ENCODE measurements at regions not wholly inside any gene's neighbourhood (a gene's known extent, or its start where the extent isn't known, plus 50 kb on each side); places are given as distances from the start of the nearest gene placed in this dataset.
"Not testable (repeated sequence)": the region's sequence is repeated elsewhere in the genome, so short reads cannot be mapped to it uniquely, and the experiment has no call there.

- Mint-ChIP-seq H3K27ac (no peak overlapping the region), H3K9me3 (no peaks in the 10 kb centered on the region), H3K4me3 (no peak overlapping the region), H3K36me3 (no peaks in the 10 kb centered on the region), H3K4me1 (no peaks in the 10 kb centered on the region)
- ATAC-seq (no peak), DNase-seq (ENCODE audit: low spot score in 2 of 2) (no peak)
Observed at GRCh38 chr4:173747537-173748257, 217.7 kb upstream of the HAND2 start.

DNA sequence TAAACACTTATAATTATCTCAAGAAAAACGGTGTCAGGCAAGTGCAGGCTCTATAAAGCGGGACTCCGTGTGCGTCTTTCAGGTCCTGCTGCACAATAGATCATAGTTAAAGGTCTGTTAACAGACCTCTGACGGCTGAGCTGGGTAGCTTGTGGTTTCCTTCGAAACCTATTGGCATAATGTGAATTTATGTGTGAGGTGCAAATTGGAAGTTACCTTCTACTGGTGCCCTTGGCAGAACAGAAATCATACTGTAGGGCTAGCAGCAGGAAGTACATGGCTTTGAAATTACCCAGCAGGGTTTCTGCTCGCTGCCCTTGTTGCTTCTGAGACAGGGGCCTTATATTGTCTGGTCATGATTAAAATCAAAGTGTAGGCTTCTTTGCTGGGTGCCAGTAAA, 216.4 kb upstream of the HAND2 start:
- H3K4me1 Mint-ChIP-seq = no peaks in the 10 kb centered on the region
- DNase-seq (ENCODE audit: low spot score in 2 of 2) (no peak), ATAC-seq (no peak)
- no peak overlapping the region for H3K4me3 Mint-ChIP-seq
- no peaks in the 10 kb centered on the region for H3K9me3 Mint-ChIP-seq
- no peaks in the 10 kb centered on the region for H3K36me3 Mint-ChIP-seq
- H3K27ac Mint-ChIP-seq = no peak overlapping the region

DNA sequence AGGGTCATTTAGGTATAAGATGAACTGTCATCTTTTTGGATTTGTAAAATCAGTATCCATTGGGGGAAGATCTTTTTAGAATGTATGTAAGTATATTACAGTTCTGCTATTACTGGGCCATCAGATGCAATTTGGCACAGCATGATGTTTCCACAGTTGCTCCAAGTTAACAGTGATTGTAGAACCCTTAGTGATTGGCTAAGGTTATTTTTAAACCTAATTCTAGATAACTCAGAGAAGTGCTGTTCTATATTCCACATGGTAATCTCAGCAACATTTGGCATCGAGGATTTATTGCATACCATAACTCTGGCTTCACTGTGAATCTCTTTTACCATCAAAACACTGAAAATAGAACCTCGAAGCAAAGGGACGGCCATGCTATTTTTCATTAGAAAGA, 215.7 kb upstream of the HAND2 start:
- ATAC-seq (no peak), DNase-seq (ENCODE audit: low spot score in 2 of 2) (no peak)
- no peak overlapping the region for H3K4me3 Mint-ChIP-seq
- no peaks in the 10 kb centered on the region for H3K9me3 Mint-ChIP-seq
- no peak overlapping the region for H3K27ac Mint-ChIP-seq
- no peaks in the 10 kb centered on the region for H3K4me1 Mint-ChIP-seq
- no peaks in the 10 kb centered on the region for H3K36me3 Mint-ChIP-seq

GRCh38 chr4:173736840-173737239, 206.8 kb upstream of the HAND2 start:
- no peaks in the 10 kb centered on the region for H3K36me3 Mint-ChIP-seq
- peaks cover 4% of the 10 kb centered on the region for H3K9me3 Mint-ChIP-seq
- H3K4me3 Mint-ChIP-seq = no peak overlapping the region
- no peak for DNase-seq (ENCODE audit: low spot score in 2 of 2)
- H3K27ac Mint-ChIP-seq = no peak overlapping the region
- no peaks in the 10 kb centered on the region for H3K4me1 Mint-ChIP-seq
- no peak for ATAC-seq

DNA sequence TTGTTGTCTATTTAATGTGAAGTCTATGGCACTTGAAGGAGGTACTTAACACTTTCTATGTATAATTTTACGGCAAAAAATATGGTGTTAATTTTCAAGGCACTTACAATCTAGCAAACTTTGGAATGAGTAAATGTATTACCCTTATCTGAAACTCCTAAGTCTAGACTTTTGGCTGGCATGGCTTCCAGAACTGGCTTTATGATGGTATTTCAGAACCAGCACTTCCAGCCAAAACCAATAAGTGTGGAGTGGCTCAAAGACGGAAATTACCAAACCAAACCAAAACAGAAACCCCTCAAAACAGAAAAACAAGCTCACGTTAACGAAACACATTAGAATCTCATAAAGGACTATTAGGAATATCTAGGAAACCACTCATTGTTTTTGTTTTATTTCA, 205.6 kb upstream of the HAND2 start:
- H3K4me3 Mint-ChIP-seq = no peak overlapping the region
- ATAC-seq = no peak
- no peak for DNase-seq (ENCODE audit: low spot score in 2 of 2)
- H3K27ac Mint-ChIP-seq = no peak overlapping the region
- peaks cover 4% of the 10 kb centered on the region for H3K9me3 Mint-ChIP-seq
- no peaks in the 10 kb centered on the region for H3K36me3 Mint-ChIP-seq
- no peaks in the 10 kb centered on the region for H3K4me1 Mint-ChIP-seq

DNA sequence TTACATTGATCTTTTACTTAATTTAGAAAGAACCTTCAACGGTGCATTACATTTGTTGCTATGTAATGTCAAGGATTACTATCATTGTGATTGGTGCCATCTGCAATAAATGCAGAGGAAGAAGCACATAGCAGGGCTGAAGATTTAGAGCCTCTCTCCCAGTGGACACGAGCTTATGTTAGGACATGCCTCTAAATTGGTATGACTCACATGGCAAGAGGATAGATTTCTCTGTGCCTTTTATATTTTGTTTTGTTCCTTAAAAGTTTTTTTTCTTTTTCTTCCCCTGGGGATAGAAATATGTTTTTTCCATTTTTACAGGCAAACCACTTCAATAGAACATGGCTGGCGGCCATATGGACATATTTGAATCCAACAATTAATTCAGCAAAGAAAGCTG, 205.0 kb upstream of the HAND2 start:
- no peaks in the 10 kb centered on the region for H3K36me3 Mint-ChIP-seq
- H3K9me3 Mint-ChIP-seq = peaks cover 4% of the 10 kb centered on the region

GRCh38 chr4:173731257-173731656, 201.2 kb upstream of the HAND2 start:
- no peak for DNase-seq (ENCODE audit: low spot score in 2 of 2)
- H3K27ac Mint-ChIP-seq = no peak overlapping the region

More for the DNA sequence above, 205.0 kb upstream of the HAND2 start:
- ATAC-seq = no peak
- Mint-ChIP-seq H3K27ac (no peak overlapping the region), H3K4me3 (no peak overlapping the region), H3K4me1 (no peaks in the 10 kb centered on the region)
- no peak for DNase-seq (ENCODE audit: low spot score in 2 of 2)

DNA sequence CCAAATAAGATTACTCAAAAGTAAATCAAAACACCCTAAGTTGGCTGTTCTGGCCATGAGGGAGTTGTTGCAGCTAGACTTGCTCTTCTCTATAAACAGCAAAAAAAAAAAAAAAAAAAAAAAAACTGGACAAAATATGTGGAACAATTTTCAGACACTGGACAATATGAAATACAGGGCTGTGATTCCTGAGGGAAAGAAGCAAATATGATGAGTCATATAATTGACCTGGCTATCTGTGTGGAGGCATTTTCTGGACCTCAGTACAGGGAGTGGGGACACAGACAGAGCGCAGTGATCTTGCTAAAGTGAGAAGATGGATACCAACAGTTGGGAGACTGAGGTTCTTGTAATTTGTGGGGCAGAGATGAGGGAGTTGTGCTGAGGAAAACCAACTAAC, 192.0 kb upstream of the HAND2 start:
- Mint-ChIP-seq H3K27ac (no peak overlapping the region), H3K4me3 (no peak overlapping the region), H3K36me3 (no peaks in the 10 kb centered on the region), H3K4me1 (no peaks in the 10 kb centered on the region), H3K9me3 (peaks cover 13% of the 10 kb centered on the region)
- DNase-seq (ENCODE audit: low spot score in 2 of 2) = no peak
- no peak for ATAC-seq

More at GRCh38 chr4:173731257-173731656, 201.2 kb upstream of the HAND2 start:
- no peak overlapping the region for H3K4me3 Mint-ChIP-seq
- H3K4me1 Mint-ChIP-seq = no peaks in the 10 kb centered on the region
- H3K9me3 Mint-ChIP-seq = peaks cover 11% of the 10 kb centered on the region
- no peak for ATAC-seq
- no peaks in the 10 kb centered on the region for H3K36me3 Mint-ChIP-seq

- ATAC-seq; H3K36me3 Mint-ChIP-seq; H3K4me3 Mint-ChIP-seq; H3K27ac Mint-ChIP-seq; DNase-seq (ENCODE audit: low spot score in 2 of 2); H3K4me1 Mint-ChIP-seq: not testable (repeated sequence)
- H3K9me3 Mint-ChIP-seq = peaks cover 11% of the 10 kb centered on the region
Observed at GRCh38 chr4:173718504-173718903, 188.5 kb upstream of the HAND2 start.

- no peak for DNase-seq (ENCODE audit: low spot score in 2 of 2)
- H3K36me3 Mint-ChIP-seq = no peaks in the 10 kb centered on the region
- H3K4me1 Mint-ChIP-seq = no peaks in the 10 kb centered on the region
- ATAC-seq = no peak
- H3K9me3 Mint-ChIP-seq = peaks cover 11% of the 10 kb centered on the region
- H3K27ac Mint-ChIP-seq = no peak overlapping the region
- H3K4me3 Mint-ChIP-seq = no peak overlapping the region
Observed at GRCh38 chr4:173717581-173717980, 187.6 kb upstream of the HAND2 start.

DNA sequence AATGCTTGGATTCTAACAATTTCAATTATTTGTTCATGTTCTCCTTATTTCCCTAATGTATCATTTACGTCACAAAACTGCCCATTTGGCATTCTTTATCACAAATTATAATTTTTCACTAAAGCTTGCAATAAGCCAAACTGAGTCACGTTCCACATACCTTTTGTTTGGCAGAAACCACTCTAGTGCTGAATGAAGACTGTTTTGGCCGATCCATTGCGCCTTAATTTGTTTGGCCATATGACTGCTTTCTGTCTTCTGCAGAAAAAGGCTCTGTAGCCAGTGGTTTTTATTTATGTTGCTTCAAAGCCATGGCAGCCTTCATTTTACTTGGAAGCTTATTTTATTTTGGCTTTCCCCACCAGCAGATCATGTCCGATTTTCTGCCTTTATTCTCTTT, 184.4 kb upstream of the HAND2 start:
- no peak for DNase-seq (ENCODE audit: low spot score in 2 of 2)
- no peak for ATAC-seq
- H3K36me3 Mint-ChIP-seq = no peaks in the 10 kb centered on the region

GRCh38 chr4:173713026-173713425, 183.0 kb upstream of the HAND2 start:
- H3K9me3 Mint-ChIP-seq = peaks cover 3% of the 10 kb centered on the region
- no peaks in the 10 kb centered on the region for H3K4me1 Mint-ChIP-seq
- no peak overlapping the region for H3K4me3 Mint-ChIP-seq
- H3K27ac Mint-ChIP-seq = no peak overlapping the region
- no peak for ATAC-seq
- H3K36me3 Mint-ChIP-seq = no peaks in the 10 kb centered on the region
- DNase-seq (ENCODE audit: low spot score in 2 of 2) = no peak

More for the DNA sequence above, 184.4 kb upstream of the HAND2 start:
- Mint-ChIP-seq H3K27ac (no peak overlapping the region), H3K4me1 (no peaks in the 10 kb centered on the region), H3K9me3 (peaks cover 10% of the 10 kb centered on the region), H3K4me3 (no peak overlapping the region)

DNA sequence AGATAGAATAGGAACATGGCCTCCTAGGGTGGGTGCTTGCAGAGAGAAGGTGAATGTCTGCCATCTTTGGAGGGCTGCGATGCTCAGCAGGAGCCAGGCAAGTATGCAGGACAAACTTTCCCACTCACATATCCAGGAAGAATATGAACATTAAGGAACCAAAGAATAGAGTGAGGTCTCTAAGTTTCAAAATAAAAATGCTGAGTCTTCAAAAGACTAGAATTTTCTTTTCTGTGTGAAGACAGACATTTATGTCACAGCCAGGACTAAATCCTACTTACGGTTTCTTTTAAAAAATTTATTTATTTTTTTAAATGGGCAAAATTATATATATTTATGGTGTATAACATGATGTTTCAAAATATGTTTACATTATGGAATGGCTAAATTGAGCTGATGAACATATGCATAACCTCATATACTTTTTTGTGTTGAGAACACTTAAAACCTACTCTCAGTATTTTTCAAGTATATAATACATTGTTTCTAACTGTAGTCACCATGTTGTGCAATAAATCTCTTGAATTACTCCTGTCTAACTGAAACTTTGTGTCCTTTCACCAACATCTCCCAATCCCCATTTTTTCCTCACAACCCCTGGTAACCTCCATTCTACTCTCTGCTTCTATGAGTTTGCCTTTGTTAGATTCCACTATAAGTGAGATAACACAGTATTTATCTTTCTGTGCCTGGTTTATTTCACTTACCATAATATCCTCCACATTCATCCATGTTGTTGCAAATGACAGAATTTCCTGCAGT, 177.8 kb upstream of the HAND2 start:
- no peaks in the 10 kb centered on the region for H3K4me1 Mint-ChIP-seq
- no peak overlapping the region for H3K27ac Mint-ChIP-seq
- DNase-seq (ENCODE audit: low spot score in 2 of 2) (no peak), ATAC-seq (no peak)
- no peaks in the 10 kb centered on the region for H3K36me3 Mint-ChIP-seq
- no peaks in the 10 kb centered on the region for H3K9me3 Mint-ChIP-seq
- H3K4me3 Mint-ChIP-seq = no peak overlapping the region

GRCh38 chr4:173704201-173704600, 174.2 kb upstream of the HAND2 start:
- no peak overlapping the region for H3K27ac Mint-ChIP-seq
- H3K4me1 Mint-ChIP-seq = no peaks in the 10 kb centered on the region
- DNase-seq (ENCODE audit: low spot score in 2 of 2) = no peak
- no peaks in the 10 kb centered on the region for H3K9me3 Mint-ChIP-seq
- H3K36me3 Mint-ChIP-seq = no peaks in the 10 kb centered on the region
- no peak overlapping the region for H3K4me3 Mint-ChIP-seq
- ATAC-seq = no peak

DNA sequence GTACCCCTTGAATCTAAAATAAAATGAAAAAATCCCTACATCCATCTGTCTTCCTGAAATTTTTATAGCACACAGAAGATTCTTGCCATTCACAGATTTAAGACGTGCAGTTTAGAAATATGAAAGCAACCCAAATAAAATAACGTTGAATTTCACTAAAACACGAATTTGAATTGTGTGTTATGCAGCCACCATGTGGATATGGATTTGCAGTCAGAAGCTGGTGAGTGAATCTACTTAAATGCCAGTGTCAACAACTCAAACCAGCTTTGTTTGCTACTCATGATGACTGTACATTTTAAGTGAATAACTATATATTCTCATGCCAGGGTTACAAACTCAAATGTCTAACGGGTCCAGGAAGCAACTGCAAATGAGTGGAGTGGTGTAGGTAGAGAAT, 173.0 kb upstream of the HAND2 start:
- DNase-seq (ENCODE audit: low spot score in 2 of 2) = no peak
- H3K9me3 Mint-ChIP-seq = no peaks in the 10 kb centered on the region
- no peaks in the 10 kb centered on the region for H3K4me1 Mint-ChIP-seq
- no peaks in the 10 kb centered on the region for H3K36me3 Mint-ChIP-seq
- H3K4me3 Mint-ChIP-seq = no peak overlapping the region
- no peak overlapping the region for H3K27ac Mint-ChIP-seq
- ATAC-seq = no peak

- Mint-ChIP-seq H3K9me3 (no peaks in the 10 kb centered on the region), H3K36me3 (no peaks in the 10 kb centered on the region), H3K4me3 (no peak overlapping the region), H3K4me1 (no peaks in the 10 kb centered on the region), H3K27ac (no peak overlapping the region)
- ATAC-seq (no peak), DNase-seq (ENCODE audit: low spot score in 2 of 2) (no peak)
Observed at GRCh38 chr4:173700650-173701049, 170.6 kb upstream of the HAND2 start.

All from stimulated activated effector memory CD8-positive, alpha-beta T cell treated with anti-CD3 and anti-CD28 coated beads, Interleukin-12 subunit alpha, Interleukin-12 subunit beta, amount 100 ng/mL, for 72 hours (primary cell).